Mesenchymal stem cell (in vitro differentiated cells and primary cell): ENCODE measurements at regions not wholly inside any gene's neighbourhood (a gene's known extent, or its start where the extent isn't known, plus 50 kb on each side); places are given as distances from the start of the nearest gene placed in this dataset.

Experiments
- DNase-seq: peaks from one replicate; pipeline ENCODE4 v3.0.0-alpha.2; 2013
- H2AFZ ChIP-seq: one replicate; pipeline ENCODE4 v1.6.1; 2013; ENCODE audit warnings: low read depth, mild to moderate bottlenecking, control low read depth, inconsistent platforms, low read length, moderate library complexity
- H2AK5ac ChIP-seq: 2 replicates; pipeline ENCODE4 v1.6.1; 2013; ENCODE audit warnings: low read length, moderate library complexity, mild to moderate bottlenecking, inconsistent platforms; ENCODE audit not compliant: severe bottlenecking
- H2BK120ac ChIP-seq: one replicate; pipeline ENCODE4 v1.6.1; 2013; ENCODE audit warnings: low read depth, mild to moderate bottlenecking, inconsistent platforms, low read length, moderate library complexity
- H2BK12ac ChIP-seq, 2 experiments: one replicate each; pipeline ENCODE4 v1.6.1; 2013; ENCODE audit warnings: inconsistent platforms in 2 of 2, low read length in 2 of 2, mild to moderate bottlenecking in 2 of 2, moderate library complexity in 2 of 2, control low read depth in 1 of 2
- H2BK15ac ChIP-seq: one replicate; pipeline ENCODE4 v1.6.1; 2013; ENCODE audit warnings: mild to moderate bottlenecking, low read depth, inconsistent platforms; ENCODE audit not compliant: poor library complexity, severe bottlenecking
- H2BK5ac ChIP-seq: 2 replicates; pipeline ENCODE4 v1.6.1; 2013; ENCODE audit warnings: low read depth, mild to moderate bottlenecking, low read length, control low read depth, inconsistent platforms; ENCODE audit not compliant: poor library complexity, severe bottlenecking
- H3K14ac ChIP-seq, 2 experiments: one replicate each; pipeline ENCODE4 v1.6.1; 2013; ENCODE audit warnings: inconsistent platforms in 2 of 2, low read length in 2 of 2, control low read depth in 1 of 2, mild to moderate bottlenecking in 1 of 2, moderate library complexity in 1 of 2
- H3K18ac ChIP-seq, 2 experiments: one replicate each; pipeline ENCODE4 v1.6.1; 2013; ENCODE audit warnings: inconsistent platforms in 2 of 2, low read length in 2 of 2, control low read depth in 1 of 2, low read depth in 1 of 2, mild to moderate bottlenecking in 1 of 2
- H3K23ac ChIP-seq, 2 experiments: one replicate each; pipeline ENCODE4 v1.6.1; 2013; ENCODE audit warnings: inconsistent platforms in 2 of 2, low read length in 2 of 2, mild to moderate bottlenecking in 2 of 2, moderate library complexity in 2 of 2, control low read depth in 1 of 2
- H3K27ac ChIP-seq: 2 replicates; pipeline ENCODE4 v1.5.1; 2013; ENCODE audit warnings: mild to moderate bottlenecking, moderate library complexity, low read length, control low read depth, inconsistent platforms; ENCODE audit not compliant: poor library complexity, severe bottlenecking
- H3K27me3 ChIP-seq, 2 experiments: 2 replicates each; pipeline versions ENCODE4 v1.6.1 to v1.7.0; 2013; ENCODE audit warnings: low read length in 2 of 2, mild to moderate bottlenecking in 2 of 2, moderate library complexity in 2 of 2, control low read depth in 1 of 2, inconsistent platforms in 1 of 2; ENCODE audit not compliant: control insufficient read depth in 1 of 2, insufficient read depth in 1 of 2
- H3K36me3 ChIP-seq, 2 experiments: 2 replicates each; pipeline versions ENCODE4 v1.6.1 to v1.7.0; 2013; ENCODE audit warnings: low read length in 2 of 2, control low read depth in 1 of 2, inconsistent platforms in 1 of 2, low read depth in 1 of 2, mild to moderate bottlenecking in 1 of 2; ENCODE audit not compliant: insufficient read depth in 2 of 2, control insufficient read depth in 1 of 2
- H3K4ac ChIP-seq, 2 experiments: one replicate each; pipeline ENCODE4 v1.6.1; 2013; ENCODE audit warnings: inconsistent platforms in 2 of 2, low read length in 2 of 2, mild to moderate bottlenecking in 2 of 2, moderate library complexity in 2 of 2, control low read depth in 1 of 2, low read depth in 1 of 2
- H3K4me1 ChIP-seq: 2 replicates; pipeline ENCODE4 v1.6.1; 2013; ENCODE audit warnings: low read depth, low read length, control low read depth; ENCODE audit not compliant: control insufficient read depth, insufficient read depth
- H3K4me2 ChIP-seq: 2 replicates; pipeline ENCODE4 v1.6.1; 2013; ENCODE audit warnings: low read length, mild to moderate bottlenecking, inconsistent platforms; ENCODE audit not compliant: poor library complexity, severe bottlenecking
- H3K4me3 ChIP-seq, 2 experiments: 2 replicates each; pipeline versions ENCODE4 v1.5.1 to v1.7.0; 2013; ENCODE audit warnings: low read length in 2 of 2, mild to moderate bottlenecking in 2 of 2, control low read depth in 1 of 2, low read depth in 1 of 2; ENCODE audit not compliant: insufficient read depth in 1 of 2
- H3K79me1 ChIP-seq: replicated peaks from 2 replicates; pipeline ENCODE4 v1.6.1; 2013; ENCODE audit warnings: mild to moderate bottlenecking, control low read depth, low read length, inconsistent platforms; ENCODE audit not compliant: poor library complexity, severe bottlenecking
- H3K9ac ChIP-seq: 2 replicates; pipeline ENCODE4 v1.7.0; 2013; ENCODE audit warnings: mild to moderate bottlenecking, low read length, moderate library complexity
- H3K9me3 ChIP-seq: 2 replicates; pipeline ENCODE4 v1.7.0; 2013; ENCODE audit warnings: mild to moderate bottlenecking, low read length; ENCODE audit not compliant: control insufficient read depth
- H4K8ac ChIP-seq: one replicate; pipeline ENCODE4 v1.6.1; 2013; ENCODE audit warnings: inconsistent platforms, mild to moderate bottlenecking, low read length, moderate library complexity
- H4K91ac ChIP-seq: one replicate; pipeline ENCODE4 v1.6.1; 2013; ENCODE audit warnings: mild to moderate bottlenecking, low read length, inconsistent platforms
- WGBS: methylation state at CpG from one replicate; pipeline ENCODE4 v1.1.7; 2013; ENCODE audit warnings: mixed read lengths; 5-methylcytosine and 5-hydroxymethylcytosine counted together

DNA sequence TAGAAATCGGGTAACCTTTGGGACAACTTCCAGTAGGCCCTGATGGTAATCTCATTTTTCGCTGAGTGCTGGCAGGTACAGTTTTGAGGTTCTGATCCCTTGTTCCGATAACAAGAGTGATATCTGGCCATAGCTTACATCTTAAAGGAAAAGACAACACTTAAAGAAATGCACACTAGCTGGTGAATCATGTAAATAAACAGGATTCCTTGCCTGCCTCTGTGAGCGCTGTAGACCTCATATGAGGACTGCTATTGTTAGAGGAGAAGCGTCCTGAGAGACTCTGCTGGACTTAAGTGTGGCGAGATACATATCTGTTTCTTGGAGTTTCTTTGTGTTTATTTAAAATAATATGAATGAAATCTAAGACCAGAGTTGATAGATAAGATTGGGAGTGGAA, 149.3 kb upstream of the SLC4A4 start:
- no peak overlapping the region for H3K4me2 ChIP-seq
- no peak overlapping the region for H2AK5ac ChIP-seq
- no peak overlapping the region for H2AFZ ChIP-seq
- H3K18ac ChIP-seq, result no peak overlapping the region
- H3K27ac ChIP-seq, result no peak overlapping the region
- DNase-seq, result peak; percentile 86
- no peak overlapping the region for H4K8ac ChIP-seq
- no peak overlapping the region for H2BK15ac ChIP-seq
- H3K4me3 ChIP-seq, result no peak overlapping the region
- H3K9ac ChIP-seq, result peak overlapping the region; percentile 63
- no peak overlapping the region for H4K91ac ChIP-seq
- no peak overlapping the region for H2BK12ac ChIP-seq
- H3K9me3 ChIP-seq, result no peaks in the 10 kb centered on the region
- H2BK120ac ChIP-seq, result no peak overlapping the region
- no peak overlapping the region for H2BK5ac ChIP-seq
- H3K23ac ChIP-seq, result no peak overlapping the region
- H3K79me1 ChIP-seq, result peaks cover 5% of the 10 kb centered on the region
- H3K14ac ChIP-seq, result no peak overlapping the region
- H3K36me3 ChIP-seq, result no peaks in the 10 kb centered on the region
- H3K4ac ChIP-seq, result no peak overlapping the region
- H3K27me3 ChIP-seq, result peaks cover 0 to 8% of the 10 kb centered on the region in 2 experiments
- no peaks in the 10 kb centered on the region for H3K4me1 ChIP-seq
- WGBS, result 17% methylated on average over 5 of the region's 6 CpGs

DNA sequence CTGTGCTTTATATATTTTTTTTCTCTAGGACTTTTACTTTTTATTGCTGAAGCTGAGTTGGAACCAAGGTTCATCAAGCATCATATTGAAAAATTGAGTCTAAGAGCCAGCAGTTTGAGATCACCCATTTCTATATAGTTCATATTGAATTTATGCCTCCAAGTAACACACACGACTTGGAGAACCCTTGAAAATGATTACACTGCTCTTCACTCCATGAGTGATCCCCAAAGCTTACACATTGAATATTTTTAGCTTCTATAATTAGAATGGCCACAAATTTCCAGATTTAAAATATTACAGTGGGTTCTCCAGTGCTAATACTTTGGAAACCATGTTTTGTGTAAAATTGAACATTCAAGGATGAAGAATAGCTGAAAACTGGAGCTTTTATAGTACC, 144.4 kb upstream of the SLC4A4 start:
- Histone ChIP-seq H3K27ac (no peak overlapping the region), H3K14ac (no peak overlapping the region), H3K79me1 (peaks cover 7% of the 10 kb centered on the region), H3K4me1 (peaks cover 2% of the 10 kb centered on the region), H3K23ac (no peak overlapping the region), H3K9me3 (no peaks in the 10 kb centered on the region), H2BK120ac (no peak overlapping the region), H3K27me3 (no peaks in the 10 kb centered on the region), H4K91ac (no peak overlapping the region), H3K9ac (no peak overlapping the region), H2AFZ (no peak overlapping the region), H3K4me3 (no peak overlapping the region), H2BK5ac (no peak overlapping the region), H3K36me3 (no peaks in the 10 kb centered on the region), H3K4ac (no peak overlapping the region), H2BK12ac (no peak overlapping the region), H4K8ac (no peak overlapping the region), H2AK5ac (no peak overlapping the region), H3K4me2 (no peak overlapping the region), H3K18ac (no peak overlapping the region), H2BK15ac (no peak overlapping the region)
- WGBS, result 100% methylated on average over 1 of the region's 1 CpG
- DNase-seq, result no peak

DNA sequence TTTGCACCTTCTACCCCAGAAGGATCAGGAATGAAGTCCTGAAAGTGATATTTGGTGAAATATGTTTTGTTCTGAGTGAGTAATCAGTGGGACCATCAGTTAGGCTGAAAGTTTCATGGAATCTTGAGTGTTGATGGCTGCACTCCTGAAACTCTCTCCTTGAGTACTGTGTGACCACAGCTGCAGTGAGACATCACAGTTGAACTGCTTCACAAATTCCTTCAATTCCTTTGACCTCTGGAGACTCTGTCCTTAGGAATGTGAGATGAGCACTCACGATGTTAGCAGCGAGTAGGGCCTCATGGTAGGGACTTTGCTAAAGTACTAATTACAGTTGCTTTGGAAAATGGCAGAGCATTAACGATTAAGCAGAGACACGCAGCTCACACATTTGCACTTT, 142.9 kb upstream of the SLC4A4 start:
- no peaks in the 10 kb centered on the region for H3K9me3 ChIP-seq
- H4K91ac ChIP-seq, result no peak overlapping the region
- H2BK15ac ChIP-seq, result no peak overlapping the region
- peaks cover 2% of the 10 kb centered on the region for H3K4me1 ChIP-seq
- no peaks in the 10 kb centered on the region for H3K27me3 ChIP-seq
- no peak overlapping the region for H4K8ac ChIP-seq
- no peak overlapping the region for H3K18ac ChIP-seq
- H3K27ac ChIP-seq, result peak overlapping the region; percentile 83
- no peak overlapping the region for H2BK120ac ChIP-seq
- no peak overlapping the region for H3K23ac ChIP-seq
- peak overlapping the region; percentile 7 for H3K9ac ChIP-seq
- no peak overlapping the region for H3K4me3 ChIP-seq
- peak overlapping the region; percentile 50 for H3K4me2 ChIP-seq
- no peak overlapping the region for H3K14ac ChIP-seq
- no peak overlapping the region for H3K4ac ChIP-seq
- H2AFZ ChIP-seq, result no peak overlapping the region
- H2BK5ac ChIP-seq, result peak overlapping the region; percentile 66
- DNase-seq, result peak; percentile 80
- no peaks in the 10 kb centered on the region for H3K36me3 ChIP-seq
- 0% methylated on average over 3 of the region's 4 CpGs for WGBS
- no peak overlapping the region for H2AK5ac ChIP-seq
- H2BK12ac ChIP-seq, result no peak overlapping the region
- H3K79me1 ChIP-seq, result peaks cover 15% of the 10 kb centered on the region

DNA sequence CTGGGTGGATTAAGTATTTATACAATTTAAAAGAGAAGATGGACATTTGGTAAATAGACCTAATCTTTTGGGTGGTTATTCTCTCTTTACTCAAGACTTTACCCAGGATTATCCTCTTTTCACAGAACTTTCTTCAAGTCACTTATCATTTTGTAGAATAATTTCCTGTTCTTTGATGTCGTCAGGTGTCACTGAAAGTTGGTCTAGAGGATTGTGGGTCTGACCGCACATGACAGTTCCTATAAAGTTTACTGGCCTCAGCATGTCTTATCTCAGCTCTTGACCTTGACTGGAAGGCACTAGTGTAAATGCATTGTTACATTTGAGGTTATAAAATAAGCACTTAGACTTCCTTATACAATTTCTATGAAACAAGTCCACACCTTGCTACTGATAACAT, 139.9 kb upstream of the SLC4A4 start:
- H3K4me2 ChIP-seq, result no peak overlapping the region
- no peak overlapping the region for H3K14ac ChIP-seq
- H3K9me3 ChIP-seq, result no peaks in the 10 kb centered on the region
- H3K18ac ChIP-seq, result no peak overlapping the region
- no peak overlapping the region for H2AFZ ChIP-seq
- no peak for DNase-seq
- H3K27me3 ChIP-seq, result no peaks in the 10 kb centered on the region
- no peak overlapping the region for H4K8ac ChIP-seq
- no peak overlapping the region for H3K23ac ChIP-seq
- H3K79me1 ChIP-seq, result peaks cover 18% of the 10 kb centered on the region
- WGBS, result 100% methylated on average over 2 of the region's 2 CpGs
- H2BK120ac ChIP-seq, result no peak overlapping the region
- H3K36me3 ChIP-seq, result no peaks in the 10 kb centered on the region
- no peak overlapping the region for H4K91ac ChIP-seq
- no peak overlapping the region for H3K9ac ChIP-seq
- no peak overlapping the region for H2BK5ac ChIP-seq
- no peak overlapping the region for H2BK12ac ChIP-seq
- no peak overlapping the region for H3K4me3 ChIP-seq
- H2BK15ac ChIP-seq, result no peak overlapping the region
- H2AK5ac ChIP-seq, result no peak overlapping the region
- peaks cover 2% of the 10 kb centered on the region for H3K4me1 ChIP-seq
- H3K27ac ChIP-seq, result no peak overlapping the region
- H3K4ac ChIP-seq, result no peak overlapping the region
